Thymus (tissue), 11 donors: ENCODE measurements at regions not wholly inside any gene's neighbourhood (a gene's known extent, or its start where the extent isn't known, plus 50 kb on each side); places are given as distances from the start of the nearest gene placed in this dataset.

Experiments used
- DNase-seq, 9 donors: peaks; one replicate each; pipeline ENCODE4 v3.0.0-alpha.2; 2013; ENCODE audit warnings: low spot score in 9 of 9, low read depth in 6 of 9, missing footprints in 1 of 9
- H3K27ac ChIP-seq, 2 donors: one replicate each; pipeline ENCODE4 v1.5.1; 2013; ENCODE audit warnings: control low read depth in 1 of 2, low read depth in 1 of 2, low read length in 1 of 2, mild to moderate bottlenecking in 1 of 2, moderate library complexity in 1 of 2
- H3K27me3 ChIP-seq, 2 donors: one replicate each; pipeline ENCODE4 v1.5.1; 2013; ENCODE audit warnings: low read length in 1 of 2; ENCODE audit not compliant: control insufficient read depth in 2 of 2, insufficient read depth in 1 of 2
- H3K36me3 ChIP-seq, 2 donors: one replicate each; pipeline ENCODE4 v1.5.1; 2013; ENCODE audit warnings: low read length in 1 of 2, mild to moderate bottlenecking in 1 of 2, moderate library complexity in 1 of 2; ENCODE audit not compliant: control insufficient read depth in 2 of 2, insufficient read depth in 2 of 2
- H3K4me1 ChIP-seq, 2 donors: one replicate each; pipeline ENCODE4 v1.5.1; 2013; ENCODE audit warnings: low read length in 2 of 2; ENCODE audit not compliant: control insufficient read depth in 2 of 2, insufficient read depth in 2 of 2
- H3K4me3 ChIP-seq, 2 donors: one replicate each; pipeline ENCODE4 v1.5.1; 2013; ENCODE audit warnings: low read length in 2 of 2, control low read depth in 1 of 2, mild to moderate bottlenecking in 1 of 2
- H3K9me3 ChIP-seq, 2 donors: one replicate each; pipeline ENCODE4 v1.5.1; 2013; ENCODE audit warnings: low read length in 1 of 2, mild to moderate bottlenecking in 1 of 2; ENCODE audit not compliant: control insufficient read depth in 2 of 2, insufficient read depth in 1 of 2
- WGBS: extraction: QIAGEN DNeasy Blood & Tissue Kit; methylation state at CpG from one replicate; pipeline ENCODE4 v1.1.7; 2013; 5-methylcytosine and 5-hydroxymethylcytosine counted together
- donor health status: healthy.

- no peaks in the 10 kb centered on the region for H3K36me3 ChIP-seq
- no peaks in the 10 kb centered on the region for H3K9me3 ChIP-seq
- no peak for DNase-seq
- H3K4me3 ChIP-seq, result no peak overlapping the region
- WGBS, result 87% methylated on average over 3 of the region's 3 CpGs
- H3K4me1 ChIP-seq, result no peaks in the 10 kb centered on the region
- H3K27ac ChIP-seq, result no peak overlapping the region
- H3K27me3 ChIP-seq, result peaks cover 2 to 12% of the 10 kb centered on the region in 2 donors
These were observed 55.4 kb downstream of the GSX1 start for GRCh38 chr13:27847669-27848068.

- H3K27ac ChIP-seq, result no peak overlapping the region
- 79% methylated on average over 18 of the region's 18 CpGs for WGBS
- DNase-seq, result no peak
- peaks cover 2 to 18% of the 10 kb centered on the region in 2 donors for H3K27me3 ChIP-seq
- no peak overlapping the region for H3K4me3 ChIP-seq
- H3K36me3 ChIP-seq, result no peaks in the 10 kb centered on the region
- H3K4me1 ChIP-seq, result no peaks in the 10 kb centered on the region
- no peaks in the 10 kb centered on the region for H3K9me3 ChIP-seq
These were observed 59.0 kb downstream of the GSX1 start for GRCh38 chr13:27851096-27851850.

GRCh38 chr13:27852491-27852890 is 60.2 kb downstream of the GSX1 start:
- DNase-seq, result no peak
- Histone ChIP-seq H3K36me3 (no peaks in the 10 kb centered on the region), H3K27me3 (peaks cover 0 to 19% of the 10 kb centered on the region in 2 donors), H3K4me1 (no peaks in the 10 kb centered on the region), H3K27ac (no peak overlapping the region), H3K9me3 (no peaks in the 10 kb centered on the region), H3K4me3 (no peak overlapping the region)
- WGBS, result 63% methylated on average over 5 of the region's 5 CpGs

- no peak overlapping the region for H3K27ac ChIP-seq
- H3K4me3 ChIP-seq, result no peak overlapping the region
- no peaks in the 10 kb centered on the region for H3K36me3 ChIP-seq
- WGBS, result 62% methylated on average over 10 of the region's 10 CpGs
- peaks cover 0 to 17% of the 10 kb centered on the region in 2 donors for H3K27me3 ChIP-seq
- no peaks in the 10 kb centered on the region for H3K9me3 ChIP-seq
- DNase-seq, result no peak
- H3K4me1 ChIP-seq, result no peaks in the 10 kb centered on the region
These were observed 61.1 kb downstream of the GSX1 start for GRCh38 chr13:27853335-27853734.

- no peak overlapping the region for H3K4me3 ChIP-seq
- no peak overlapping the region for H3K27ac ChIP-seq
- WGBS, result 82% methylated on average over 7 of the region's 7 CpGs
- H3K4me1 ChIP-seq, result no peaks in the 10 kb centered on the region
- no peaks in the 10 kb centered on the region for H3K9me3 ChIP-seq
- peaks cover 0 to 17% of the 10 kb centered on the region in 2 donors for H3K27me3 ChIP-seq
- H3K36me3 ChIP-seq, result no peaks in the 10 kb centered on the region
- no peak for DNase-seq
These were observed 61.6 kb downstream of the GSX1 start for GRCh38 chr13:27853861-27854260.

GRCh38 chr13:27854606-27855005 is 62.3 kb downstream of the GSX1 start:
- Histone ChIP-seq H3K36me3 (no peaks in the 10 kb centered on the region), H3K4me3 (no peak overlapping the region), H3K9me3 (no peaks in the 10 kb centered on the region), H3K4me1 (no peaks in the 10 kb centered on the region), H3K27ac (no peak overlapping the region), H3K27me3 (peaks cover 0 to 19% of the 10 kb centered on the region in 2 donors)
- DNase-seq, result no peak
- WGBS, result 94% methylated on average over 1 of the region's 1 CpG

GRCh38 chr13:27855381-27855780 is 63.1 kb downstream of the GSX1 start:
- peaks cover 0 to 21% of the 10 kb centered on the region in 2 donors for H3K27me3 ChIP-seq

GRCh38 chr13:27857282-27857681 is 62.5 kb upstream of the PDX1 start:
- DNase-seq, result no peak
- Histone ChIP-seq H3K9me3 (no peaks in the 10 kb centered on the region), H3K4me3 (no peak overlapping the region), H3K27me3 (peaks cover 0 to 27% of the 10 kb centered on the region in 2 donors), H3K4me1 (no peaks in the 10 kb centered on the region), H3K27ac (no peak overlapping the region), H3K36me3 (no peaks in the 10 kb centered on the region)
- 85% methylated on average over 10 of the region's 10 CpGs for WGBS

More at GRCh38 chr13:27855381-27855780, 63.1 kb downstream of the GSX1 start:
- no peaks in the 10 kb centered on the region for H3K4me1 ChIP-seq
- WGBS, result 92% methylated on average over 5 of the region's 5 CpGs
- no peak for DNase-seq
- no peaks in the 10 kb centered on the region for H3K36me3 ChIP-seq
- H3K4me3 ChIP-seq, result no peak overlapping the region
- no peaks in the 10 kb centered on the region for H3K9me3 ChIP-seq
- H3K27ac ChIP-seq, result no peak overlapping the region

GRCh38 chr13:27858046-27858445 is 61.8 kb upstream of the PDX1 start:
- Histone ChIP-seq H3K27ac (no peak overlapping the region), H3K36me3 (no peaks in the 10 kb centered on the region), H3K4me3 (no peak overlapping the region), H3K9me3 (no peaks in the 10 kb centered on the region), H3K27me3 (peaks cover 0 to 24% of the 10 kb centered on the region in 2 donors), H3K4me1 (no peaks in the 10 kb centered on the region)
- 83% methylated on average over 5 of the region's 5 CpGs for WGBS
- no peak for DNase-seq
